Keratinocyte (primary cell): ENCODE measurements at regions not wholly inside any gene's neighbourhood (a gene's known extent, or its start where the extent isn't known, plus 50 kb on each side); places are given as distances from the start of the nearest gene placed in this dataset.

ENCODE experiments used
- EZH2 ChIP-seq: IDR thresholded peaks from one replicate; pipeline ENCODE4 v1.6.1; 2012; ENCODE audit warnings: inconsistent platforms, mild to moderate bottlenecking, low read length, moderate library complexity
- TF ChIP-seq, protein P1 (sequence below), 3 experiments: IDR thresholded peaks in 1 of 3; conservative IDR thresholded peaks in 1 of 3; optimal IDR thresholded peaks in 1 of 3; 2 replicates in 2 of 3; 3 replicates in 1 of 3; pipeline versions ENCODE3 to v1.5.1; 2011; ENCODE audit warnings: low read length in 3 of 3, mild to moderate bottlenecking in 3 of 3, moderate library complexity in 2 of 3, control low read depth in 1 of 3, inconsistent platforms in 1 of 3; ENCODE audit not compliant: insufficient read depth in 2 of 3; ENCODE audit errors: extremely low read depth in 1 of 3

DNA sequence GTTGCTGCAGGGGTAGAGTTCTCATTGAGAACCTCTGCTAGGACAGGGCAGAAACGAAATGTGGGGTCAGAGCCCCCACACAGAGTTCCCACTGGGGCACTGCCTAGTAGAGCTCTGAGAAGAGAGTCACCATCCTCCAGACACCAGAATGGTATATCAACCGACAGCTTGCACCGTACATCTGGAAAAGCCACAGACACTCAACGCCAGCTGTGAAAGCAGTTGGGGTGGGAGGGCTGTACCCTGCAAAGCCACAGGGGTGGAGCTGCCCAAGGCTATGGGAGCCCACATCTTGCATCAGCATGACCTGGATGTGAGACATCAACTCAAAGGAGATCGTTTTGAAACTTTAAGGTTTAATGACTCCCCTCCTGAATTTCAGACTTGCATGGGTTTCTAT, 284.0 kb upstream of the DEPDC1 start:
- TF ChIP-seq EZH2 = no peak
- TF ChIP-seq, protein P1, sequence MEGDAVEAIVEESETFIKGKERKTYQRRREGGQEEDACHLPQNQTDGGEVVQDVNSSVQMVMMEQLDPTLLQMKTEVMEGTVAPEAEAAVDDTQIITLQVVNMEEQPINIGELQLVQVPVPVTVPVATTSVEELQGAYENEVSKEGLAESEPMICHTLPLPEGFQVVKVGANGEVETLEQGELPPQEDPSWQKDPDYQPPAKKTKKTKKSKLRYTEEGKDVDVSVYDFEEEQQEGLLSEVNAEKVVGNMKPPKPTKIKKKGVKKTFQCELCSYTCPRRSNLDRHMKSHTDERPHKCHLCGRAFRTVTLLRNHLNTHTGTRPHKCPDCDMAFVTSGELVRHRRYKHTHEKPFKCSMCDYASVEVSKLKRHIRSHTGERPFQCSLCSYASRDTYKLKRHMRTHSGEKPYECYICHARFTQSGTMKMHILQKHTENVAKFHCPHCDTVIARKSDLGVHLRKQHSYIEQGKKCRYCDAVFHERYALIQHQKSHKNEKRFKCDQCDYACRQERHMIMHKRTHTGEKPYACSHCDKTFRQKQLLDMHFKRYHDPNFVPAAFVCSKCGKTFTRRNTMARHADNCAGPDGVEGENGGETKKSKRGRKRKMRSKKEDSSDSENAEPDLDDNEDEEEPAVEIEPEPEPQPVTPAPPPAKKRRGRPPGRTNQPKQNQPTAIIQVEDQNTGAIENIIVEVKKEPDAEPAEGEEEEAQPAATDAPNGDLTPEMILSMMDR (optimal IDR thresholded peaks at IDR 0.05 in 1 of 3, IDR thresholded peaks at IDR 0.05 in 1 of 3, conservative IDR thresholded peaks at IDR 0.05 in 1 of 3; ENCODE audit: extremely low read depth in 1 of 3, insufficient read depth in 2 of 3, low read length in 3 of 3) = no peak
